Suprapubic skin (tissue), 4 donors: ENCODE measurements at regions not wholly inside any gene's neighbourhood (a gene's known extent, or its start where the extent isn't known, plus 50 kb on each side); places are given as distances from the start of the nearest gene placed in this dataset.

Source experiments
- POLR2A ChIP-seq, 2 donors: fragments of 450-650 bp; IDR thresholded peaks; one replicate each; pipeline ENCODE4 v1.6.1; 2017; ENCODE audit warnings: antibody characterized with exemption in 2 of 2, mild to moderate bottlenecking in 2 of 2, moderate library complexity in 2 of 2
- POLR2AphosphoS5 ChIP-seq, 3 donors: sonication (generic); formaldehyde crosslinking; IDR thresholded peaks; one replicate each; pipeline ENCODE4 v1.6.1; 2017; ENCODE audit warnings: antibody characterized with exemption in 3 of 3
- TF ChIP-seq, protein P1 (sequence below), 2 donors: fragments of 200-600 bp in 1 of 2; fragments of 450-650 bp in 1 of 2; sonication (generic) in 1 of 2; IDR thresholded peaks; one replicate each; pipeline ENCODE4 v1.5.1; 2016 to 2019; ENCODE audit warnings: antibody characterized with exemption in 2 of 2, mild to moderate bottlenecking in 1 of 2, moderate library complexity in 1 of 2

- TF ChIP-seq, protein P1, sequence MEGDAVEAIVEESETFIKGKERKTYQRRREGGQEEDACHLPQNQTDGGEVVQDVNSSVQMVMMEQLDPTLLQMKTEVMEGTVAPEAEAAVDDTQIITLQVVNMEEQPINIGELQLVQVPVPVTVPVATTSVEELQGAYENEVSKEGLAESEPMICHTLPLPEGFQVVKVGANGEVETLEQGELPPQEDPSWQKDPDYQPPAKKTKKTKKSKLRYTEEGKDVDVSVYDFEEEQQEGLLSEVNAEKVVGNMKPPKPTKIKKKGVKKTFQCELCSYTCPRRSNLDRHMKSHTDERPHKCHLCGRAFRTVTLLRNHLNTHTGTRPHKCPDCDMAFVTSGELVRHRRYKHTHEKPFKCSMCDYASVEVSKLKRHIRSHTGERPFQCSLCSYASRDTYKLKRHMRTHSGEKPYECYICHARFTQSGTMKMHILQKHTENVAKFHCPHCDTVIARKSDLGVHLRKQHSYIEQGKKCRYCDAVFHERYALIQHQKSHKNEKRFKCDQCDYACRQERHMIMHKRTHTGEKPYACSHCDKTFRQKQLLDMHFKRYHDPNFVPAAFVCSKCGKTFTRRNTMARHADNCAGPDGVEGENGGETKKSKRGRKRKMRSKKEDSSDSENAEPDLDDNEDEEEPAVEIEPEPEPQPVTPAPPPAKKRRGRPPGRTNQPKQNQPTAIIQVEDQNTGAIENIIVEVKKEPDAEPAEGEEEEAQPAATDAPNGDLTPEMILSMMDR (IDR thresholded peaks at IDR 0.05), result no peak
- TF ChIP-seq POLR2A (IDR thresholded peaks at IDR 0.05) (no peak), POLR2AphosphoS5 (IDR thresholded peaks at IDR 0.05) (no peak)
Observed at GRCh38 chr5:5854087-5854486, 431.6 kb downstream of the ICE1 start.
